ENCODE measurements at regions not wholly inside any gene's neighbourhood (a gene's known extent, or its start where the extent isn't known, plus 50 kb on each side); places are given as distances from the start of the nearest gene placed in this dataset.

DNA sequence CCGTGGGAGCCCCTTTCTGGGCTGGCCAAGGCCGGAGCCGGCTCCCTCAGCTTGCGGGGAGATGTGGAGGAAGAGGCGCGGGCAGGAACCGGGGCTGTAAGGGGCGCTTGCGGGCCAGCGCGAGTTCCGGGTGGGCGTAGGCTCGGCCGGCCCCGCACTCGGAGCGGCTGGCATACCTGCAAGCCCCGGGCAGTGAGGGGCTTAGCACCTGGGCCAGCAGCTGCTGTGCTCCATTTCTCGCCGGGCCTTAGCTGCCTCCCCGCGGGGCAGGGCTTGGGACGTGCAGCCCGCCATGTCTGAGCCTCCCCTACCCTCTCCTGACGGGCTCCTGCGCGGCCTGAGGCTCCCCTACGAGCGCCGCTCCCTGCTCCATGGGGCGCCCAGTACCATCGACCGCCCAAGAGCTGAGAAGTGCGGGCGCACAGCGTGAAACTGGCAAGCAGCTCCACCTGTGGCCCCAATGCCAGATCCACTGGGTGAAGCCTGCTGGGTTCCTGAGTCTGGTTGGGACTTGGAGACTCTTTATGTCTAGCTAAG lies 82.8 kb upstream of the E2F3 start:
- Histone ChIP-seq H3K36me3 (ENCODE audit: control insufficient read depth in 2 of 2, extremely low read depth in 1 of 2, insufficient read depth in 2 of 2, low read length in 2 of 2) (no peaks in the 10 kb centered on the region), H3K9me3 (ENCODE audit: control insufficient read depth, low read depth, low read length) (no peaks in the 10 kb centered on the region), H3K4me2 (ENCODE audit: control insufficient read depth, extremely low read depth, insufficient read depth, low read depth, low read length) (no peak overlapping the region), H3K9me1 (ENCODE audit: control insufficient read depth, extremely low read depth, insufficient read depth, low read length) (no peaks in the 10 kb centered on the region), H3K79me2 (ENCODE audit: control insufficient read depth, insufficient read depth, low read length) (no peaks in the 10 kb centered on the region), H3K4me3 (ENCODE audit: control insufficient read depth in 2 of 3, extremely low read depth in 1 of 3, insufficient read depth in 2 of 3, low read depth in 1 of 3, low read length in 3 of 3) (no peak overlapping the region), H4K20me1 (ENCODE audit: control insufficient read depth, extremely low read depth, insufficient read depth, low read length) (no peaks in the 10 kb centered on the region), H2AFZ (ENCODE audit: control insufficient read depth, low read length) (no peak overlapping the region), H3K27ac (ENCODE audit: control insufficient read depth, insufficient read depth, low read length) (no peak overlapping the region), H3K4me1 (ENCODE audit: control insufficient read depth, extremely low read depth, insufficient read depth, low read length) (no peaks in the 10 kb centered on the region), H3K9ac (ENCODE audit: control insufficient read depth, extremely low read depth, insufficient read depth, low read length) (no peak overlapping the region), H3K27me3 (ENCODE audit: control insufficient read depth, extremely low read depth, insufficient read depth, low read length) (no peaks in the 10 kb centered on the region)
- TF ChIP-seq EZH2 (IDR thresholded peaks at IDR 0.05; ENCODE audit: low read length), result no peak
- TF ChIP-seq, protein P1, sequence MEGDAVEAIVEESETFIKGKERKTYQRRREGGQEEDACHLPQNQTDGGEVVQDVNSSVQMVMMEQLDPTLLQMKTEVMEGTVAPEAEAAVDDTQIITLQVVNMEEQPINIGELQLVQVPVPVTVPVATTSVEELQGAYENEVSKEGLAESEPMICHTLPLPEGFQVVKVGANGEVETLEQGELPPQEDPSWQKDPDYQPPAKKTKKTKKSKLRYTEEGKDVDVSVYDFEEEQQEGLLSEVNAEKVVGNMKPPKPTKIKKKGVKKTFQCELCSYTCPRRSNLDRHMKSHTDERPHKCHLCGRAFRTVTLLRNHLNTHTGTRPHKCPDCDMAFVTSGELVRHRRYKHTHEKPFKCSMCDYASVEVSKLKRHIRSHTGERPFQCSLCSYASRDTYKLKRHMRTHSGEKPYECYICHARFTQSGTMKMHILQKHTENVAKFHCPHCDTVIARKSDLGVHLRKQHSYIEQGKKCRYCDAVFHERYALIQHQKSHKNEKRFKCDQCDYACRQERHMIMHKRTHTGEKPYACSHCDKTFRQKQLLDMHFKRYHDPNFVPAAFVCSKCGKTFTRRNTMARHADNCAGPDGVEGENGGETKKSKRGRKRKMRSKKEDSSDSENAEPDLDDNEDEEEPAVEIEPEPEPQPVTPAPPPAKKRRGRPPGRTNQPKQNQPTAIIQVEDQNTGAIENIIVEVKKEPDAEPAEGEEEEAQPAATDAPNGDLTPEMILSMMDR (optimal IDR thresholded peaks at IDR 0.05 in 1 of 3, IDR thresholded peaks at IDR 0.05 in 1 of 3, conservative IDR thresholded peaks at IDR 0.05 in 1 of 3; ENCODE audit: extremely low read depth in 1 of 3, insufficient read depth in 2 of 3, low read length in 3 of 3), result no peak
- DNase-seq (ENCODE audit: low read depth, low spot score) (no peak), FAIRE-seq (no peak)
- dilution Hi-C loops (cut with MboI; ENCODE audit: extremely low pct_ligation_motif_present, low sequenced_read_pairs), result no loop called here

DNA sequence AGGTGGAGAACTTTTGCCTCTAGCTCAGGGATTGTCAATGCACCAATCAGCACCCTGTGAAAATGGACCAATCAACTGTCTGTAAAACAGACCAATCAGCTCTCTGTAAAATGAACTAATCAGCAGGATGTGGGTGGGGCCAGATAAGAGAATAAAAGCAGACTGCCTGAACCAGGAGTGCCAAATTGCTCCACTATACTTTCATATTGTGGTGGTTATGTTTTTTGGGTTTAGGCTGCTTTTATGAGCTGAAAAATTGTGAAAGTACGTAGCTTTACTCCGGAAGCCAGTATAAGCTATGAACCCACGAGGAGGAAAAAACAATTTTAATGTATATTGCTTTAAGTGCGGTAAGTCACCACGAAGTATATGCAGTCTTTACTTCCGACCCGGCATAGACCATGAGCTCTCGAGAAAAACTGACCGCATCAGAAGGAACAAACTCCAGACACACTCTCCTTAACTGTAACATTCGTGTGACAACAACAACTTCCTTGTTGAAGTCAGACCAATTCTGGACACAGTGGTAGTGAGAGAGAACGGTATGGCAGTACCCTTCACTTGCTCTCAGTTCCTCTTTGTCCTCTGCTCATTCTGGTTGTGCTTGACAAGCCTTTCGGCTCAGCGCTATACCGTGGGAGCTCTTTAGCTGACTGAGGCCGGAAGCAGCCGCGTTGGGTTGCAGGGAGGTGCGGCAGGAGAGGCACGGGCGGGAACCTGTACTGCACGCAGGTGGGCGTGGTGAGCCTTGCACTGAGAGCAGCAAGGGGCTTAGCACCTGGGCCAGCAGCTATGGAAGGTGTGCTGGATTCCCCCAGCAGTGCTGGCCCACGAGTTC lies 81.9 kb upstream of the E2F3 start:
- Histone ChIP-seq H3K9ac (ENCODE audit: control insufficient read depth, extremely low read depth, insufficient read depth, low read length) (no peak overlapping the region), H3K36me3 (ENCODE audit: control insufficient read depth in 2 of 2, extremely low read depth in 1 of 2, insufficient read depth in 2 of 2, low read length in 2 of 2) (no peaks in the 10 kb centered on the region), H3K9me3 (ENCODE audit: control insufficient read depth, low read depth, low read length) (no peaks in the 10 kb centered on the region), H3K79me2 (ENCODE audit: control insufficient read depth, insufficient read depth, low read length) (no peaks in the 10 kb centered on the region), H3K9me1 (ENCODE audit: control insufficient read depth, extremely low read depth, insufficient read depth, low read length) (no peaks in the 10 kb centered on the region), H3K27ac (ENCODE audit: control insufficient read depth, insufficient read depth, low read length) (no peak overlapping the region), H4K20me1 (ENCODE audit: control insufficient read depth, extremely low read depth, insufficient read depth, low read length) (no peaks in the 10 kb centered on the region), H3K27me3 (ENCODE audit: control insufficient read depth, extremely low read depth, insufficient read depth, low read length) (no peaks in the 10 kb centered on the region), H2AFZ (ENCODE audit: control insufficient read depth, low read length) (no peak overlapping the region), H3K4me2 (ENCODE audit: control insufficient read depth, extremely low read depth, insufficient read depth, low read depth, low read length) (no peak overlapping the region), H3K4me3 (ENCODE audit: control insufficient read depth in 2 of 3, extremely low read depth in 1 of 3, insufficient read depth in 2 of 3, low read depth in 1 of 3, low read length in 3 of 3) (no peak overlapping the region), H3K4me1 (ENCODE audit: control insufficient read depth, extremely low read depth, insufficient read depth, low read length) (no peaks in the 10 kb centered on the region)
- DNase-seq (ENCODE audit: low read depth, low spot score) (no peak), FAIRE-seq (no peak)
- no peak for TF ChIP-seq EZH2 (IDR thresholded peaks at IDR 0.05; ENCODE audit: low read length)
- TF ChIP-seq, protein P1 (optimal IDR thresholded peaks at IDR 0.05 in 1 of 3, IDR thresholded peaks at IDR 0.05 in 1 of 3, conservative IDR thresholded peaks at IDR 0.05 in 1 of 3; ENCODE audit: extremely low read depth in 1 of 3, insufficient read depth in 2 of 3, low read length in 3 of 3), result no peak
- dilution Hi-C loops (cut with MboI; ENCODE audit: extremely low pct_ligation_motif_present, low sequenced_read_pairs), result no loop called here
